ENCODE measurements at regions not wholly inside any gene's neighbourhood (a gene's known extent, or its start where the extent isn't known, plus 50 kb on each side); places are given as distances from the start of the nearest gene placed in this dataset.

DNA sequence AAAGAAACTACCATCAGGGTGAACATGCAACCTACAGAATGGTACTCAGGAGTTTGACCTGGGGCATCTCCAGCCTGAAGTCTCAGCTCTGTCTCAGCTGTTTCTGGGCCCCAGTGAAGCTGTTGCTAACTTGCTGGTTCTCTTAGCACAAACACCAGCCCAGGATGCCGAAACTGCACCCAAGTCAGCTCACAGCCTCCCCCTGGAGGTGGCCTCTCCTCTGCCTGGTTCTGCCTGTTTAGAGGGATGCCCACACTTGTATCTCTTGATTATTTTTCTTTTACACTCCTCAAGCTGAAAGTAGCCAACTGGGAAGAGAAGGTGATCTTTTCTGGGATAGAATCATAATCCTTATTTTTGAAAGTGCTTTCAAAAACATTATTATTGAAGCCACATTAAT lies 289.0 kb upstream of the RASGRP1 start:
- TF ChIP-seq, protein P1, sequence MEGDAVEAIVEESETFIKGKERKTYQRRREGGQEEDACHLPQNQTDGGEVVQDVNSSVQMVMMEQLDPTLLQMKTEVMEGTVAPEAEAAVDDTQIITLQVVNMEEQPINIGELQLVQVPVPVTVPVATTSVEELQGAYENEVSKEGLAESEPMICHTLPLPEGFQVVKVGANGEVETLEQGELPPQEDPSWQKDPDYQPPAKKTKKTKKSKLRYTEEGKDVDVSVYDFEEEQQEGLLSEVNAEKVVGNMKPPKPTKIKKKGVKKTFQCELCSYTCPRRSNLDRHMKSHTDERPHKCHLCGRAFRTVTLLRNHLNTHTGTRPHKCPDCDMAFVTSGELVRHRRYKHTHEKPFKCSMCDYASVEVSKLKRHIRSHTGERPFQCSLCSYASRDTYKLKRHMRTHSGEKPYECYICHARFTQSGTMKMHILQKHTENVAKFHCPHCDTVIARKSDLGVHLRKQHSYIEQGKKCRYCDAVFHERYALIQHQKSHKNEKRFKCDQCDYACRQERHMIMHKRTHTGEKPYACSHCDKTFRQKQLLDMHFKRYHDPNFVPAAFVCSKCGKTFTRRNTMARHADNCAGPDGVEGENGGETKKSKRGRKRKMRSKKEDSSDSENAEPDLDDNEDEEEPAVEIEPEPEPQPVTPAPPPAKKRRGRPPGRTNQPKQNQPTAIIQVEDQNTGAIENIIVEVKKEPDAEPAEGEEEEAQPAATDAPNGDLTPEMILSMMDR (conservative IDR thresholded peaks at IDR 0.05; ENCODE audit: low read length): peak; percentile 58
- TF ChIP-seq EZH2phosphoT487 (IDR thresholded peaks at IDR 0.05; ENCODE audit: borderline replicate concordance, low read depth, low read length): no peak

Measured in OCI-LY7 (cell line).